DOHH2 (cell line): ENCODE measurements at regions not wholly inside any gene's neighbourhood (a gene's known extent, or its start where the extent isn't known, plus 50 kb on each side); places are given as distances from the start of the nearest gene placed in this dataset.

Experiments
- CTCF ChIP-seq: fragments of 200-600 bp; sonication (generic); IDR thresholded peaks from one replicate; pipeline ENCODE4 v1.5.1; 2014; ENCODE audit warnings: antibody characterized with exemption, mild to moderate bottlenecking, low read depth, low read length; ENCODE audit not compliant: poor library complexity, severe bottlenecking
- EZH2phosphoT487 ChIP-seq: fragments of 200-600 bp; sonication (generic); IDR thresholded peaks from 2 replicates; pipeline ENCODE4 v1.6.1; 2017; ENCODE audit warnings: borderline replicate concordance, mild to moderate bottlenecking, antibody characterized with exemption, low read length, moderate library complexity, mixed read lengths

- TF ChIP-seq CTCF: no peak
- no peak for TF ChIP-seq EZH2phosphoT487
Measured at GRCh38 chr1:106178791-106179190, 877.7 kb upstream of the PRMT6 start.
